Neural cell (in vitro differentiated cells): ENCODE measurements at regions not wholly inside any gene's neighbourhood (a gene's known extent, or its start where the extent isn't known, plus 50 kb on each side); places are given as distances from the start of the nearest gene placed in this dataset.

ENCODE experiments used
- H2AFZ ChIP-seq: fragments of 200-600, 300-800 bp; sonication (generic), shearing (Covaris generic); 2 replicates; pipeline ENCODE4 v1.6.0; 2014; ENCODE audit warnings: low read depth, mild to moderate bottlenecking, antibody characterized with exemption, low read length, moderate library complexity
- H3F3A ChIP-seq: fragments of 200-600 bp; shearing (Covaris generic); 2 replicates; pipeline ENCODE4 v1.6.1; 2016; ENCODE audit warnings: mild to moderate bottlenecking, moderate library complexity, mixed read lengths, antibody characterized with exemption, low read length; ENCODE audit not compliant: insufficient read depth, poor library complexity, severe bottlenecking
- H3K27ac ChIP-seq: fragments of 200-600, 300-800 bp; sonication (generic), shearing (Covaris generic); 2 replicates; pipeline ENCODE4 v1.5.1; 2014; ENCODE audit warnings: mild to moderate bottlenecking, low read length, moderate library complexity
- H3K27me3 ChIP-seq: fragments of 300-800, 200-600 bp; sonication (generic), shearing (Covaris generic); 2 replicates; pipeline ENCODE4 v1.6.0; 2014; ENCODE audit warnings: mild to moderate bottlenecking, low read depth, low read length, moderate library complexity; ENCODE audit not compliant: insufficient read depth
- H3K36me3 ChIP-seq: fragments of 300-800, 200-600 bp; sonication (generic), shearing (Covaris generic); 2 replicates; pipeline ENCODE4 v1.5.1; 2014; ENCODE audit warnings: mild to moderate bottlenecking, antibody characterized with exemption, low read length, moderate library complexity; ENCODE audit not compliant: insufficient read depth
- H3K4me2 ChIP-seq: fragments of 300-800, 200-600 bp; sonication (generic), shearing (Covaris generic); 2 replicates; pipeline ENCODE4 v1.6.0; 2014; ENCODE audit warnings: mild to moderate bottlenecking, low read length
- H3K4me3 ChIP-seq: fragments of 300-800, 200-600 bp; sonication (generic), shearing (Covaris generic); 2 replicates; pipeline ENCODE4 v1.5.1; 2014; ENCODE audit warnings: mild to moderate bottlenecking, low read length, moderate library complexity
- H3K79me2 ChIP-seq: fragments of 200-600 bp; shearing (Covaris generic); replicated peaks from 2 replicates; pipeline ENCODE4 v1.6.0; 2014; ENCODE audit warnings: mild to moderate bottlenecking, low read length, moderate library complexity; ENCODE audit not compliant: insufficient read depth
- H3K9ac ChIP-seq: fragments of 300-800, 200-600 bp; sonication (generic), shearing (Covaris generic); 2 replicates; pipeline ENCODE4 v1.6.1; 2016; ENCODE audit warnings: mild to moderate bottlenecking, low read length, mixed read lengths
- H3K9me2 ChIP-seq: fragments of 200-600 bp; shearing (Covaris generic); 2 replicates; pipeline ENCODE4 v1.6.1; 2016; ENCODE audit warnings: mild to moderate bottlenecking, low read length, mixed read lengths; ENCODE audit not compliant: insufficient read depth
- H3K9me3 ChIP-seq: fragments of 200-600, 300-800 bp; sonication (generic), shearing (Covaris generic); 2 replicates; pipeline ENCODE4 v1.6.1; 2016; ENCODE audit warnings: mild to moderate bottlenecking, mixed run types, low read length, moderate library complexity, mixed read lengths
- H4K20me1 ChIP-seq: fragments of 200-600 bp; shearing (Covaris generic); 2 replicates; pipeline ENCODE4 v1.6.1; 2016; ENCODE audit warnings: mild to moderate bottlenecking, mixed run types; ENCODE audit not compliant: insufficient read depth
- EP300 ChIP-seq: fragments of 450-650 bp; conservative IDR thresholded peaks from 2 replicates; pipeline ENCODE4 v1.6.1; 2014; ENCODE audit warnings: antibody characterized with exemption, mild to moderate bottlenecking, moderate library complexity; ENCODE audit not compliant: poor library complexity, severe bottlenecking
- EZH2 ChIP-seq: fragments of 200-600, 300-800 bp; shearing (Covaris generic), sonication (generic); IDR thresholded peaks from 2 replicates; pipeline ENCODE4 v1.6.1; 2014; ENCODE audit warnings: antibody characterized with exemption, low read length, borderline replicate concordance, mild to moderate bottlenecking; ENCODE audit not compliant: insufficient read depth, poor library complexity, severe bottlenecking
- MXI1 ChIP-seq: fragments of 450-650 bp; conservative IDR thresholded peaks from 2 replicates; pipeline ENCODE4 v1.6.1; 2014; ENCODE audit warnings: antibody characterized with exemption, mild to moderate bottlenecking; ENCODE audit not compliant: poor library complexity, severe bottlenecking
- POLR2AphosphoS5 ChIP-seq: IDR thresholded peaks from 2 replicates; pipeline ENCODE4 v1.6.1; 2012
- RAD21 ChIP-seq: fragments of 450-650 bp; conservative IDR thresholded peaks from 2 replicates; pipeline ENCODE4 v1.6.1; 2014; ENCODE audit warnings: antibody characterized with exemption, mild to moderate bottlenecking, moderate library complexity
- SMC3 ChIP-seq: fragments of 450-650 bp; conservative IDR thresholded peaks from 2 replicates; pipeline ENCODE4 v1.6.1; 2014; ENCODE audit warnings: antibody characterized with exemption, mild to moderate bottlenecking, moderate library complexity; ENCODE audit not compliant: poor library complexity
- TAF1 ChIP-seq: IDR thresholded peaks from 2 replicates; pipeline ENCODE4 v1.6.1; 2012; ENCODE audit warnings: low read depth
- TF ChIP-seq, protein P1 (sequence below): IDR thresholded peaks from 2 replicates; pipeline ENCODE4 v1.6.1; 2012; ENCODE audit warnings: borderline replicate concordance
- TF ChIP-seq, protein P2 (sequence below): fragments of 450-650 bp; IDR thresholded peaks from 2 replicates; pipeline ENCODE4 v1.5.1; 2014; ENCODE audit warnings: antibody characterized with exemption, mild to moderate bottlenecking, moderate library complexity; ENCODE audit not compliant: poor library complexity, severe bottlenecking

DNA sequence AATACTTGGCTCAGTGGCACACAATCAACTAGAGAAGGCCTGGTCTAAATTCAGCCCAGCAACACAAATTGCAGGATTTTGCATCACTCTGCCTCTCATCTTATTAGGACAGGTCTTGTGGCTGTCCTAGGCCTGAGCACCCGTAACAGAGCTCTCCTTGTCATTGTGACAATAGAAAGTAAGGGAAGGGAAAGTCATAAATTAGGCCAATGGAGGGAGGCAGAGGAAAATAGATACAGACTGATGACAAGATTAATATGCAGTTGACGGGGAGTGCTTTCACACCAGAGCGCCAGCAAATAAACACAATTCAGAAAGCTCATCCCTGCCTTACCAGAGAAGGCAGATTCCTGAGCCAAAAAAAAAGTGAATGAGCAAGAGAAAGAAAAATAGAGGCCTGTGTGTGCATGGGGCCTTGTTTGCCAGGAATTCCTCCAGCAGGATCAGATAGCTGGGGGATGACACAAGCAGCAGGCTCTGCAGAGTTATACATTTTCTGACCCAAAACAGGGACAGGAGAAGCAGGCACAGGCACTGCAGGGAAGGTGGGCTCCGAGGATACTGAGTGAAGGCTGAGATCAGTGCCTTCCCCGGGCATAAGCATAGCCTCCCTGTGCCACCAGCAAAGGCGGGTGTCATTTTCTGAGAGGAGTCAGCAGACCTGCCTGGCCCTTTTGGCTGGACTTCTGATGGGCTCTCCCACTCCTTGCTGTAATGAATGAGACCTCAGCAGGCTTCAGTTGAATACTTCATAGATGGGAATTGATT is 110.0 kb upstream of the SPAG17 start:
- H3K79me2 ChIP-seq: no peaks in the 10 kb centered on the region
- no peaks in the 10 kb centered on the region for H4K20me1 ChIP-seq
- no peaks in the 10 kb centered on the region for H3K9me3 ChIP-seq
- TF ChIP-seq MXI1 (no peak), RAD21 (no peak), TAF1 (no peak), SMC3 (no peak), POLR2AphosphoS5 (no peak), EP300 (no peak), EZH2 (no peak)
- TF ChIP-seq, protein P1, sequence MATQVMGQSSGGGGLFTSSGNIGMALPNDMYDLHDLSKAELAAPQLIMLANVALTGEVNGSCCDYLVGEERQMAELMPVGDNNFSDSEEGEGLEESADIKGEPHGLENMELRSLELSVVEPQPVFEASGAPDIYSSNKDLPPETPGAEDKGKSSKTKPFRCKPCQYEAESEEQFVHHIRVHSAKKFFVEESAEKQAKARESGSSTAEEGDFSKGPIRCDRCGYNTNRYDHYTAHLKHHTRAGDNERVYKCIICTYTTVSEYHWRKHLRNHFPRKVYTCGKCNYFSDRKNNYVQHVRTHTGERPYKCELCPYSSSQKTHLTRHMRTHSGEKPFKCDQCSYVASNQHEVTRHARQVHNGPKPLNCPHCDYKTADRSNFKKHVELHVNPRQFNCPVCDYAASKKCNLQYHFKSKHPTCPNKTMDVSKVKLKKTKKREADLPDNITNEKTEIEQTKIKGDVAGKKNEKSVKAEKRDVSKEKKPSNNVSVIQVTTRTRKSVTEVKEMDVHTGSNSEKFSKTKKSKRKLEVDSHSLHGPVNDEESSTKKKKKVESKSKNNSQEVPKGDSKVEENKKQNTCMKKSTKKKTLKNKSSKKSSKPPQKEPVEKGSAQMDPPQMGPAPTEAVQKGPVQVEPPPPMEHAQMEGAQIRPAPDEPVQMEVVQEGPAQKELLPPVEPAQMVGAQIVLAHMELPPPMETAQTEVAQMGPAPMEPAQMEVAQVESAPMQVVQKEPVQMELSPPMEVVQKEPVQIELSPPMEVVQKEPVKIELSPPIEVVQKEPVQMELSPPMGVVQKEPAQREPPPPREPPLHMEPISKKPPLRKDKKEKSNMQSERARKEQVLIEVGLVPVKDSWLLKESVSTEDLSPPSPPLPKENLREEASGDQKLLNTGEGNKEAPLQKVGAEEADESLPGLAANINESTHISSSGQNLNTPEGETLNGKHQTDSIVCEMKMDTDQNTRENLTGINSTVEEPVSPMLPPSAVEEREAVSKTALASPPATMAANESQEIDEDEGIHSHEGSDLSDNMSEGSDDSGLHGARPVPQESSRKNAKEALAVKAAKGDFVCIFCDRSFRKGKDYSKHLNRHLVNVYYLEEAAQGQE: no peak
- TF ChIP-seq, protein P2, sequence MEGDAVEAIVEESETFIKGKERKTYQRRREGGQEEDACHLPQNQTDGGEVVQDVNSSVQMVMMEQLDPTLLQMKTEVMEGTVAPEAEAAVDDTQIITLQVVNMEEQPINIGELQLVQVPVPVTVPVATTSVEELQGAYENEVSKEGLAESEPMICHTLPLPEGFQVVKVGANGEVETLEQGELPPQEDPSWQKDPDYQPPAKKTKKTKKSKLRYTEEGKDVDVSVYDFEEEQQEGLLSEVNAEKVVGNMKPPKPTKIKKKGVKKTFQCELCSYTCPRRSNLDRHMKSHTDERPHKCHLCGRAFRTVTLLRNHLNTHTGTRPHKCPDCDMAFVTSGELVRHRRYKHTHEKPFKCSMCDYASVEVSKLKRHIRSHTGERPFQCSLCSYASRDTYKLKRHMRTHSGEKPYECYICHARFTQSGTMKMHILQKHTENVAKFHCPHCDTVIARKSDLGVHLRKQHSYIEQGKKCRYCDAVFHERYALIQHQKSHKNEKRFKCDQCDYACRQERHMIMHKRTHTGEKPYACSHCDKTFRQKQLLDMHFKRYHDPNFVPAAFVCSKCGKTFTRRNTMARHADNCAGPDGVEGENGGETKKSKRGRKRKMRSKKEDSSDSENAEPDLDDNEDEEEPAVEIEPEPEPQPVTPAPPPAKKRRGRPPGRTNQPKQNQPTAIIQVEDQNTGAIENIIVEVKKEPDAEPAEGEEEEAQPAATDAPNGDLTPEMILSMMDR: no peak
- no peaks in the 10 kb centered on the region for H3K9me2 ChIP-seq
- H3K4me3 ChIP-seq: no peak overlapping the region
- H3K4me2 ChIP-seq: no peak overlapping the region
- H3K9ac ChIP-seq: no peak overlapping the region
- no peaks in the 10 kb centered on the region for H3K27me3 ChIP-seq
- no peak overlapping the region for H3K27ac ChIP-seq
- H3K36me3 ChIP-seq: no peaks in the 10 kb centered on the region
- no peaks in the 10 kb centered on the region for H3F3A ChIP-seq
- no peak overlapping the region for H2AFZ ChIP-seq

DNA sequence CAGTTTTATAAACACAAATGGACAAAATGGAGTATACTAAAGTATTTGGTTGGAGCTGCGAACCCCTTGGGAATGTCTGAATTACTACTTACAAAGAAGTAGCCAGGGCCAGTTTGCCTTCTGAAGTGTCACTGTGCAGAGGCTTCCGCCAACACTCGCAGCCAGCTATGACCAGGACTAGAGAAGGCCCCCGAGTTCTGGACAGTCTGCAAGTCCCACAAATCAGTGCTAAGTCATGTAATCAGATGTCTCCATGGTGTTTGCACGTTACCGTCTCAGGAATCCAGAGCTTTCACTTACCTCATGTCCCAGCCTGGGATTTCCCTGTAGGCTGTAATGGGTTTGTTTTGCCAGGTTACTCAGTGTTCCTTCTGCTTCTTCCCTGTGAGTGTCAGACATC is 106.6 kb upstream of the SPAG17 start:
- no peaks in the 10 kb centered on the region for H3K79me2 ChIP-seq
- no peak overlapping the region for H2AFZ ChIP-seq
- H3K9ac ChIP-seq: no peak overlapping the region
- H3K27ac ChIP-seq: no peak overlapping the region
- no peaks in the 10 kb centered on the region for H3K9me2 ChIP-seq
- TF ChIP-seq MXI1 (no peak), RAD21 (no peak), EP300 (no peak), EZH2 (no peak), TAF1 (no peak), SMC3 (no peak), POLR2AphosphoS5 (no peak)
- TF ChIP-seq, protein P1: no peak
- TF ChIP-seq, protein P2: no peak
- H4K20me1 ChIP-seq: no peaks in the 10 kb centered on the region
- H3K36me3 ChIP-seq: no peaks in the 10 kb centered on the region
- H3K27me3 ChIP-seq: no peaks in the 10 kb centered on the region
- no peaks in the 10 kb centered on the region for H3F3A ChIP-seq
- no peak overlapping the region for H3K4me3 ChIP-seq
- no peaks in the 10 kb centered on the region for H3K9me3 ChIP-seq
- H3K4me2 ChIP-seq: no peak overlapping the region
